Trophoblast cell (in vitro differentiated cells and primary cell): ENCODE measurements at regions not wholly inside any gene's neighbourhood (a gene's known extent, or its start where the extent isn't known, plus 50 kb on each side); places are given as distances from the start of the nearest gene placed in this dataset.
A peak's percentile ranks its signal among the peaks of the same experiment; 100 is the strongest.

Experiments
- DNase-seq, 2 donors: peaks; one replicate each; pipeline ENCODE4 v3.0.0-alpha.2; 2016
- H2AFZ ChIP-seq: 2 replicates; pipeline ENCODE4 v1.6.1; 2013; ENCODE audit warnings: low read length, moderate library complexity, mild to moderate bottlenecking; ENCODE audit not compliant: insufficient read depth, poor library complexity
- H2AK5ac ChIP-seq: 2 replicates; pipeline ENCODE4 v1.6.1; 2013; ENCODE audit warnings: mild to moderate bottlenecking, low read length
- H2BK120ac ChIP-seq: 2 replicates; pipeline ENCODE4 v1.6.1; 2013; ENCODE audit warnings: low read length, mild to moderate bottlenecking, moderate library complexity; ENCODE audit not compliant: insufficient read depth, poor library complexity
- H2BK12ac ChIP-seq: 2 replicates; pipeline ENCODE4 v1.6.1; 2013; ENCODE audit warnings: mild to moderate bottlenecking, low read length, moderate library complexity
- H2BK5ac ChIP-seq: 2 replicates; pipeline ENCODE4 v1.6.1; 2013; ENCODE audit warnings: low read length, low read depth, moderate library complexity, mild to moderate bottlenecking; ENCODE audit not compliant: poor library complexity
- H3K14ac ChIP-seq: 2 replicates; pipeline ENCODE4 v1.6.1; 2013; ENCODE audit warnings: mild to moderate bottlenecking, low read length
- H3K18ac ChIP-seq: 2 replicates; pipeline ENCODE4 v1.6.1; 2013; ENCODE audit warnings: mild to moderate bottlenecking, low read length
- H3K23ac ChIP-seq: 2 replicates; pipeline ENCODE4 v1.6.1; 2013; ENCODE audit warnings: low read length
- H3K27ac ChIP-seq: 2 replicates; pipeline ENCODE4 v1.5.1; 2013; ENCODE audit warnings: low read depth, mild to moderate bottlenecking, inconsistent platforms, low read length, moderate library complexity
- H3K27me3 ChIP-seq: 2 replicates; pipeline ENCODE4 v1.6.1; 2013; ENCODE audit warnings: inconsistent platforms, mild to moderate bottlenecking, low read length, moderate library complexity; ENCODE audit not compliant: insufficient read depth
- H3K36me3 ChIP-seq, 2 experiments: 1 replicate in 1 of 2; 2 replicates in 1 of 2; pipeline ENCODE4 v1.6.1; 2013; ENCODE audit warnings: low read length in 2 of 2, mild to moderate bottlenecking in 2 of 2, moderate library complexity in 1 of 2; ENCODE audit not compliant: insufficient read depth in 2 of 2, control insufficient read depth in 1 of 2
- H3K4ac ChIP-seq: 2 replicates; pipeline ENCODE4 v1.6.1; 2013; ENCODE audit warnings: low read depth, mild to moderate bottlenecking, low read length, moderate library complexity
- H3K4me1 ChIP-seq, 2 experiments: 1 replicate in 1 of 2; 2 replicates in 1 of 2; pipeline ENCODE4 v1.6.1; 2013; ENCODE audit warnings: low read length in 2 of 2, mild to moderate bottlenecking in 2 of 2, moderate library complexity in 1 of 2; ENCODE audit not compliant: insufficient read depth in 2 of 2, control insufficient read depth in 1 of 2
- H3K4me2 ChIP-seq: 2 replicates; pipeline ENCODE4 v1.6.1; 2013; ENCODE audit warnings: inconsistent platforms, mild to moderate bottlenecking, low read length, moderate library complexity
- H3K4me3 ChIP-seq: 2 replicates; pipeline ENCODE4 v1.5.1; 2013; ENCODE audit warnings: mild to moderate bottlenecking, low read depth, low read length, inconsistent platforms
- H3K79me1 ChIP-seq: one replicate; pipeline ENCODE4 v1.6.1; 2013; ENCODE audit warnings: low read length
- H3K79me2 ChIP-seq: 2 replicates; pipeline ENCODE4 v1.6.1; 2013; ENCODE audit warnings: low read length, mild to moderate bottlenecking; ENCODE audit not compliant: control insufficient read depth, insufficient read depth, poor library complexity
- H3K9ac ChIP-seq: 2 replicates; pipeline ENCODE4 v1.6.1; 2013; ENCODE audit warnings: mild to moderate bottlenecking, low read length
- H3K9me3 ChIP-seq: 2 replicates; pipeline ENCODE4 v1.6.1; 2013; ENCODE audit warnings: low read depth, mild to moderate bottlenecking, control low read depth, inconsistent platforms, low read length; ENCODE audit not compliant: insufficient read depth
- H4K12ac ChIP-seq: 2 replicates; pipeline ENCODE4 v1.6.1; 2013; ENCODE audit warnings: low read depth, mild to moderate bottlenecking, low read length, moderate library complexity
- H4K8ac ChIP-seq: 2 replicates; pipeline ENCODE4 v1.6.1; 2013; ENCODE audit warnings: low read depth, mild to moderate bottlenecking, low read length, moderate library complexity
- H4K91ac ChIP-seq: one replicate; pipeline ENCODE4 v1.6.1; 2013; ENCODE audit warnings: low read depth, mild to moderate bottlenecking, low read length, moderate library complexity
- WGBS: extraction: QIAGEN DNeasy Blood & Tissue Kit; methylation state at CpG from one replicate; pipeline ENCODE4 v1.1.7; 2013; ENCODE audit warnings: missing lambda C conversion rate; ENCODE audit not compliant: insufficient read length, insufficient coverage; ENCODE audit errors: extremely low coverage; 5-methylcytosine and 5-hydroxymethylcytosine counted together

DNA sequence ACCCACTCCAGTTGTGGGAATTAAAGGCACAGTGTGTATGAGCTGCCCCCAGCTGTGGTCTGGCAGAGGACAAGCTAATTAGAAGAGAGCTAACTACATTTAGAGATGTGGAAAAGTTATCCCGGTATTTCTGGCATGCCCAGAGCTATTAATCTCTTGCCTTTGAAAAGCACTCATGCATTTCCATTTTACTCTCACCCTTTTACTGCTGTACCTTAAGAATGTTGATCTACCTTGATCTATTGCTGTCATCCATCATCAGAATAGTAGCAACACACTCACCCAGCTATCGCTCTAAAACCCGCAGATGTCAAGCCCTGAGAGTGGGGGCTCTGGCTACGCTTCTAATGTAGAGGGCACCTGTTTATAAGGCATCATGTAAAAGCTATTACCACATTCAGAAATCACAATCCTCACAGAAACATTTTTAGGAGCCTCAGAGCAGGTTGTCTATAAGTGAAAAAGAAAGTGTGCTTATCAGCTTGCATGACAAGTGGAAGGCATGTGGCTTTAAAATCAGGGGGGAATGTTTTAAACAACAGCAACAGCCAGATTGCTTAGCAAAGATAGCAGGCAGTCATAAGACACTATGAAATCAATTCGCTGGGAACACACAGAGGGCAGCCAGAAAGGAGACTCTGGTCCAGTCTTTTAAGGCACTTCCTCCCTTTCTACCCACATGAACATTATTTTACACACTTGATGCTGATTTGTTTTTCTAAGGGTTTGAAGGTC lies 224.2 kb upstream of the IRS2 start:
- no peaks in the 10 kb centered on the region for H3K9me3 ChIP-seq
- no CpG with 5 or more reads among the region's 5 CpGs for WGBS

DNA sequence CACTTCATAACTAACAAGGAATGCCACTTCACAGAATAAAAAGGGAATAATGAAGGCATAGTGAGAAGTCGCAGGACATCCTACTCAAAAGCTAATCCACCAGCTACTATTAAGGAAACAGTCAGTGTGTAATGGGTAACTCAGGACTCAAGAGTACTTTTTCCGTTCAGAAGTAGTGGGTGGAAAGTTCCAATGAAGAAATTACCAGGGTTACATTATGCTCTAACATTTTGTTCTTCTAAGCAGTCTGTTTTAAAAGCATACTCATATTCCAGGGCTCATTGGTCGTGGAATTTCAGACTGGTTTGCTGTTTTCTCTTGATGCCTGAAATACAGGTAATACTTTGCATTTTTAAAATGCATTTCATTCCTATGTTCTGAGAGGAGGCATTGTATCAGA lies 222.4 kb upstream of the IRS2 start:
- Histone ChIP-seq H3K18ac (no peak overlapping the region), H3K4me2 (no peak overlapping the region), H4K8ac (no peak overlapping the region), H3K79me2 (no peaks in the 10 kb centered on the region), H2BK12ac (no peak overlapping the region), H3K4me3 (no peak overlapping the region), H3K36me3 (no peaks in the 10 kb centered on the region), H2AK5ac (no peak overlapping the region), H4K91ac (no peak overlapping the region), H3K9me3 (no peaks in the 10 kb centered on the region), H4K12ac (no peak overlapping the region), H3K14ac (no peak overlapping the region), H2AFZ (no peak overlapping the region), H2BK120ac (no peak overlapping the region), H3K9ac (no peak overlapping the region), H3K4me1 (peaks cover 0 to 8% of the 10 kb centered on the region in 2 experiments), H3K79me1 (peaks cover 4% of the 10 kb centered on the region), H3K23ac (no peak overlapping the region), H3K27me3 (no peaks in the 10 kb centered on the region), H2BK5ac (no peak overlapping the region), H3K27ac (peak overlapping the region; percentile 73), H3K4ac (no peak overlapping the region)
- peak; percentile 41 to 71 for DNase-seq
- WGBS = no CpG with 5 or more reads among the region's 3 CpGs

More for the DNA sequence above, 224.2 kb upstream of the IRS2 start:
- no peak overlapping the region for H2BK12ac ChIP-seq
- H2AFZ ChIP-seq = no peak overlapping the region
- H3K4me2 ChIP-seq = no peak overlapping the region
- no peak for DNase-seq
- no peak overlapping the region for H2AK5ac ChIP-seq
- H3K27me3 ChIP-seq = no peaks in the 10 kb centered on the region
- H4K12ac ChIP-seq = no peak overlapping the region
- H3K4me1 ChIP-seq = peaks cover 0 to 8% of the 10 kb centered on the region in 2 experiments
- H3K4ac ChIP-seq = no peak overlapping the region
- no peak overlapping the region for H3K27ac ChIP-seq
- H3K9ac ChIP-seq = no peak overlapping the region
- no peak overlapping the region for H3K14ac ChIP-seq
- no peak overlapping the region for H2BK5ac ChIP-seq
- H3K36me3 ChIP-seq = no peaks in the 10 kb centered on the region
- peaks cover 4% of the 10 kb centered on the region for H3K79me1 ChIP-seq
- no peak overlapping the region for H3K4me3 ChIP-seq
- no peak overlapping the region for H3K18ac ChIP-seq
- H3K23ac ChIP-seq = no peak overlapping the region
- peak overlapping the region; percentile 44 for H2BK120ac ChIP-seq
- no peak overlapping the region for H4K8ac ChIP-seq
- H4K91ac ChIP-seq = no peak overlapping the region
- H3K79me2 ChIP-seq = no peaks in the 10 kb centered on the region

DNA sequence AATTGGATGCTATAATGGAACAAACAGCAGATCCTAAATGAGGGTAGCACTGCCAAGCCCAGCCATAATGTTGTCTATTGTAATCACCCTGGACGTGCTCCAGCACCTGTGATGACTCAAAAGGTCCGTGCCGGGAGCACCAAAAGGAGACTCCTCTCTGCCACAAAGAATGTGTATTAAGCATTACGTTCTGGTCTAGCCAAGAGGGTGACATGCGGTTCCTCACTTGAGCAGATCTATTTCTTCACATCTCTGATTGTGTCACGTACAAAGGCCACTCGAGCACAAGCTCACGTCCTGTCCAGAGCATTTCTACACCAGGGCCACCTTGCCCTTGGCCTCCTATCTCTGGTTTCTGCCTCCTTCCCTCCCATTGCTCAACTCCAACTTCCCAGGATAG lies 219.9 kb upstream of the IRS2 start:
- Histone ChIP-seq H2AK5ac (no peak overlapping the region), H3K36me3 (no peaks in the 10 kb centered on the region), H2BK5ac (no peak overlapping the region), H2BK120ac (no peak overlapping the region), H3K79me2 (no peaks in the 10 kb centered on the region), H3K23ac (no peak overlapping the region), H3K4ac (no peak overlapping the region), H3K27ac (no peak overlapping the region), H3K9me3 (no peaks in the 10 kb centered on the region), H3K14ac (no peak overlapping the region), H2AFZ (no peak overlapping the region), H3K4me1 (peaks cover 0 to 3% of the 10 kb centered on the region in 2 experiments), H2BK12ac (peak overlapping the region; percentile 4), H3K4me3 (no peak overlapping the region), H3K27me3 (no peaks in the 10 kb centered on the region), H3K18ac (no peak overlapping the region), H3K9ac (no peak overlapping the region), H3K4me2 (no peak overlapping the region), H4K91ac (no peak overlapping the region), H4K8ac (no peak overlapping the region), H3K79me1 (peaks cover 2% of the 10 kb centered on the region), H4K12ac (no peak overlapping the region)
- DNase-seq = peak; percentile 49 to 77
- WGBS = no CpG with 5 or more reads among the region's 8 CpGs

DNA sequence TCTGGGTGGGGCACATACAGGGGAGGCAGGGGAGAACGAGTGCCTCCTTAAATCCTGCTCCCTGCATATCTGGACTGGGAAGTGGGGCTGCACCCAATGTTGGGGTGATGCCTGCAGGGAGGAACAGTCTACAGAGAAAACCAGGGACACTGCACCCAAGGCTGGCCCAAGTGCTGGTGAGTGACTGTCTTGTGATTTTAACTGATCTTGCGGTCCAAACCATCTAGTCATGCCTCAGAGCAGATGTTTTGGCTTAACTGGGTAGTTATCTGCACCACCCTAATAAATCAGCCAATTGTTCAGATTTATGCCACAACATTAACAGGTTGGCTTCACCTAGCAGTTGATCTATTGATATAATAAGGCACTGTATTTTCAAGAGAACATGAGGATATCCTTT lies 219.2 kb upstream of the IRS2 start:
- peak in 1 of 2 donors; percentile 11 for DNase-seq

More for the DNA sequence above, 219.2 kb upstream of the IRS2 start:
- H2BK5ac ChIP-seq = no peak overlapping the region
- no peak overlapping the region for H3K4me2 ChIP-seq
- peak overlapping the region; percentile 27 for H4K91ac ChIP-seq
- H3K4me1 ChIP-seq = peaks cover 5 to 9% of the 10 kb centered on the region in 2 experiments
- no peak overlapping the region for H3K27ac ChIP-seq
- H3K4ac ChIP-seq = no peak overlapping the region
- H3K79me1 ChIP-seq = peaks cover 6% of the 10 kb centered on the region
- H3K36me3 ChIP-seq = no peaks in the 10 kb centered on the region
- H3K18ac ChIP-seq = no peak overlapping the region
- H3K79me2 ChIP-seq = peaks cover 3% of the 10 kb centered on the region
- peak overlapping the region; percentile 17 for H3K14ac ChIP-seq
- peak overlapping the region; percentile 13 for H4K8ac ChIP-seq
- H3K9me3 ChIP-seq = no peaks in the 10 kb centered on the region
- no peaks in the 10 kb centered on the region for H3K27me3 ChIP-seq
- no peak overlapping the region for H4K12ac ChIP-seq
- no peak overlapping the region for H2BK12ac ChIP-seq
- H3K4me3 ChIP-seq = no peak overlapping the region
- H3K23ac ChIP-seq = no peak overlapping the region
- H2AK5ac ChIP-seq = no peak overlapping the region
- H2AFZ ChIP-seq = no peak overlapping the region
- WGBS = no CpG with 5 or more reads among the region's 2 CpGs
- H3K9ac ChIP-seq = no peak overlapping the region
- H2BK120ac ChIP-seq = no peak overlapping the region
